Midbrain (tissue), 1 donor: ENCODE measurements at regions not wholly inside any gene's neighbourhood (a gene's known extent, or its start where the extent isn't known, plus 50 kb on each side); places are given as distances from the start of the nearest gene placed in this dataset.
"Not testable (repeated sequence)": the region's sequence is repeated elsewhere in the genome, so short reads cannot be mapped to it uniquely, and the experiment has no call there.

Experiments
- DNase-seq: peaks from one replicate; lab custom pipeline; 2025; lab: John Stamatoyannopoulos, UW

DNA sequence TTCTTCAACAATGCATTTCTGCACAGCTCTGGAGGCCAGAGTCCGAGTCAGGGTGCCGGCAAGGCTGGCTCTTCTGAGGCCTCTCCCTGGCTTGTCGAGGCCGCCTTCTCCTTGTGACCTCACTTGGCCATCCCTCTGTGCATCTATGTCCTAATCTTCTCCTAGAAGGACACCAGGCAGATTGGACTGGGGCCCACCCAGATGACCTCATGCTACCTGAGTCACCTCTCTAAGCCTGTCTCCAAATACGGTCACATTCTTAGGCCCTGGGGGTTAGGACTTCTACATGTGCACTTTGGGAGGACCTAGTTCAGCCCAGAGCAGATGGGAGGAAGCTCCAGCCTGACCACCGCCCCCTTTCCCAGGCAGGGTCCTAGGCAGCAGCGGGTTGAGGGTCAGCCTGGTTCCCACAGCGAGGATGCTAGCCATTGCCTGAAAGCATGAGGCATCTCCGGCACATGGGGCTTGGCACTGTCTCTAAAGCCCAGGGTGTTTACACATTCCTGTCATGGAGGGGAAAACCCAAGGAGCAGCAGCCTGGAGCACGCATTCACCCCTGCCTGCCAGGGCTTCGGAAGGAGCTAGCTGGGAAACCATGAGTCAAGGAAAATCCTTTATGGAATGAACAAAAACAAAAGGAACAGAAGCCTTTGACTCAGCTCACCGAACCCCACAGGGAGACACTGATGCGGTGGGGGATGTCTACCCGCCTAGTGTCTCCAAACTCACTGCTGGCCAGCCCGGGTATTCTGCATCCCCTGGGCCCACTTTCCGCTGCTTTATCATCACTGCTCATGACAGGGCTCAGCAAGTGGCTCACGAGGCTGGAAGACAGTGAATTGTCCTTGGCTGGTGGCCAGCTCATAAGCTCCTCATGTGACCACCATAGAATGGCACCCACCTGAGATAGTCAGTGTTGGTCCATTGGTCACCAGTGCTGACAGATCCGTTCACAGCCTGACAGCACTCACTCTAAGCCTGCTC, 140.2 kb upstream of the ZNF469 start:
- not testable (repeated sequence) for DNase-seq

DNA sequence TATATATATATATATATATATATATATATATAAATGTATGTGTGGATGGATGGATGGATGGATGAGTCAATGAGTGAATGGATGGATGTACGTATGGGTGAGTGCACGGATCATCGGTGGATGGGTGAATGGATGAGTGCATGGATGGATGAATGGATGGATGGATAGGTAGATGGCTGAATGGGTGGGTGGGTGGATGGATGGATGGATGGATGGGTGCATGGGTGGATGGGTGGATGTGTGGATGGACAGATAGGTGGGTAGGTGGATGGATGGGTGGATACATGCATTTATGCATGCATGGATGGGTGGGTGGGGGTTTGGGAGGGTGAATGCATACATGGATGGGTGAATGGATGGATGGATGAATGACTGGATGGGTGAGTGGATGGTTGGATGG, 138.8 kb upstream of the ZNF469 start:
- DNase-seq, result not testable (repeated sequence)

DNA sequence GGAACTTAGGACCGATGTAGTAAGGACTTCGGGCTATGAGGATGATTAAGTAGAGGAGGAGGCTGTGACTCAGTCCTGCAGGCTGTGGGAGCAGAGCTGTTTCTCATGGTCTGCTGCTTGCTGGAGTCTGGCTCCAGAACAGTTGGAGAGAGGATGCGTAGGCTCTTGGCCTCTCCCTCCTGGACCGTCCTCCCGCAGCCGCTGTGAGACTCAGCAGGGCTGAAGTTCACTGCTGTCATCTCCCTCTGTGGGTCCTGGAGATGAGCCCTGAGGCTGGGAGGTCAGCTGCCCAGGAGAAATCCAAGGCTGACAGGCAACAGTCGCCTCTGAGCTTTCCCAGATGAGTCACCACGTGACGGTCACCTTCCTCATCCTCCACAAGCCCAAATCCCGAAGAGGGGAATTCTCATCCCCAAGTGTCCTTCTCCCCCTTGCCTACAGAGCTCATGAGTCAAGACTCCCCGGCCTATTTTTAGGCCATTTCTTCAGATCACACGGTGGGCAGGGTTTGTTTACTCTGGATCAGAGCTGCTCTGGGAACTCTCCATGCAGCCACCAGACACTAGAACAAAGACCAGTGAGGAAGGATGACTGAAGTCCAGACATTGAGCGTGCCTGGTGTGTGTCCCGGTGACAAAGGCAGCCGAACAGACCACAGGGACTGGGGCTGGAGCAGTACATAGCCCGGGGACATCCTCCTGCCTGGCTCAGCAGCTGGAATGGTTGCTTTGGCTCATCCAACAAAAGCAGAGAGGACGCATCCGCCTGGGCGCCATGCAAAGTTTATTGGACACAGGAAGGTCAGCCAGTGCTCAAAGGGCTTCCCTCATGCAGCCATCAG, 137.3 kb upstream of the ZNF469 start:
- not testable (repeated sequence) for DNase-seq

DNA sequence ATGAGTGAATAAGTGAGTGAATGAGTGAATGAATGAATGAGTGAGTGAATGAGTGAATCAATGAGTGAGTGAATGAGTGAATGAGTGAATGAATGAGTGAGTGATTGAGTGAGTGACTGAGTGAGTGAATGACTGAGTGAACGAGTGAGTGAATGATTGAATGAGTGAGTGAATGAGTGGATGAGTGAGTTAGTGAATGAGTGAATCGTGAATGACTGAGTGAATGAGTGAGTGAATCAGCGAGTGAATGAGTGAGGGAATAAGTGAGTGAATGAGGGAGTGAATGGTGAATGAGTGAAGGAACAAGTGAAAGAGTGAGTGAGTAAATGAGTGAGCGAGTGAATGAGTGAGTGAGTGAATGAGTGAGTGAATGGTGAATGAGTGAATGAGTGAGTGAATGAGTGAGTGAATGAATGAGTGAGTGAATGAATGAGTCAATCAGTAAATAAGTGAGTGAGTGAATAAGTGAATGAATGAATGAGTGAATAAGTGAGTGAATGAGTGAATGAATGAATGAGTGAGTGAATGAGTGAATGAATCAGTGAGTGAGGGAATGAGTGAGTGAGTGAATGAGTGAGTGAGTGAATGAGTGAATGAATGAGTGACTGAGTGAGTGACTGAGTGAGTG, 135.7 kb upstream of the ZNF469 start:
- not testable (repeated sequence) for DNase-seq

DNA sequence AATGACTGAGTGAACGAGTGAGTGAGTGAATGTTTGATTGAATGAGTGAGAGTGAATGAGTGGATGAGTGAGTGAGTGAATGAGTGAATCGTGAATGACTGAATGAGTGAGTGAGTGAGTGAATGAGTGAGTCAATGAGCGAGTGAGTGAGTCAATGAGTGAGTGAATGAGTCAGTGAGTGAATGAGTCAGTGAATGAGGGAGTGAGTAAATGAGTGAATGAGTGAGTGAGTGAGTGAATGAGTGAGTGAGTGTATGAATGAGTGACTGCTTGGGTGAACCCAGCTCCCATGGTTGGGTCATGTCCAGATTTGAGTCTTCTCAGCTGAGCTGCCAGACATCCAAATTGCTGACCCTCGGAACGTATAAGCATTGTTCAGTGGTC, 135.2 kb upstream of the ZNF469 start:
- not testable (repeated sequence) for DNase-seq

DNA sequence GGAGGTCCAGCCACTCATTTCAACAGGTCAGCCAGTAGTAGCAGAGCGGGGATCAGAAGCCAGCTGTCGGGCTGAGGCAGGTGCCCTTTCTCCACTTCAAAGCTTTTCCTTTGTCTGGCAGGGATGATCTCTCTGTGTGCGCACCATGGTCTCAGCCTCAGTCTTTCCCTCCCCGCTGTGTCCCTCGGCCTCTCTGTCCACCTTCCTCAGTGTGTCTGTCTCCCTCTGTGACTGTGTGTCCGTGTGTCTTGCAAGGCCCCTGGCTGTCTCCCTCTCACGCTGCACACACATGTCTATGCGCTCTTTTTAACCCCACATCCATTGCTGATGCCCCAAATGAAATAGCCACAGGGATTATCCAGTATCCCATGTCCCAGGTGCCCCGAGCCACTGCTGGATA, 134.0 kb upstream of the ZNF469 start:
- DNase-seq, result not testable (repeated sequence)

DNA sequence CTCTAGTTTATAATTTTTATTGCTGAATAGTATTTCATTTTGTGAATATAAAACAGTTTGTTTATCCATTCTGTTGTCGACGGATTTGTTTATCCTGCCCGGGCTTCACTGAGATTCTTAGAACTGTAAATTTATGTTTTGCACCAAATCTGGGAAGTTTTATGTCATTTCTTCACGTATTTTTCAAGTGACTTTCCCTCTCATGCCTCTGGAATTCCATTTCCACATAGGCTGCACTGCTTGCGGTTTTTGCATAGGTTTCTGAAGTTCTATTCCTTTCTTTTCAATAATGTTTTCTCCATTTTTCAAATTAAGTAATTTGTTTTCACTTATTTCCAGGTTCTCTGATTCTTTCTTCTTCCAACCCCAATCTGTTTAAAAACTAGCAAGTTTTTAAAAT, 132.4 kb upstream of the ZNF469 start:
- not testable (repeated sequence) for DNase-seq

DNA sequence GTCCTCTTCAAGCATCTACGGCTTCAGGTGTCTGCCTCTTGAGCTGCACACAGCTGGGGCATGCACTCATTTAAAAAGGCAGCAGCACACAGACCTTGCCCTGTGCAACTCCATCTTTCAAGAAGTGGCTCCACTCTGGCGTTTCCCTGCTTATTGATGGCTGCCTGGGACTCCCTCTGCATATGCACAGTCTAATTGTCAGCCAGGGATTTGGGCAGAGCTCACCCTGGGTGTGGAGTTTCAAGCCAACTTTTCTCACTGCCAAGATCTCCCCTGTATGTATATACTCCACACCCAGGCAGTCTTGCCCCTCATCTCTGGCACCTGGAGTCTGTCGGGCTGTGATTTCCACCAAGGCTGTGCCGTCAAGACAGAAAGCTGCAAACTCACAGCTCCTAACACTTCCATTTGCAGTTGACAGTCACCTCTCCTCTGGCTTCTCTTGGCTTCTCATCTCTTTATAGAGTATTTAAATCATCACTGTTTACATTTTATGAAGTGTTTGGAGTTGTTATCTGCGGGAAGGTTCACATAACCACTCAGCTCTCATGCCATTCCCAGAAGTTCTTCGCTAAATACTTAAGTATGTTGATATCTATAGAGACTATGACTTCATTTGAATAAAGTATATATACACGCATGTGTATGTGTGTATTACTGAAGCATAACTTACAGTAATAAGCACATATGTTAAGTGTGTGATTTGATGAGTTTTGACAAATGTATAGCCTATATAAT, 130.5 kb upstream of the ZNF469 start:
- not testable (repeated sequence) for DNase-seq

DNA sequence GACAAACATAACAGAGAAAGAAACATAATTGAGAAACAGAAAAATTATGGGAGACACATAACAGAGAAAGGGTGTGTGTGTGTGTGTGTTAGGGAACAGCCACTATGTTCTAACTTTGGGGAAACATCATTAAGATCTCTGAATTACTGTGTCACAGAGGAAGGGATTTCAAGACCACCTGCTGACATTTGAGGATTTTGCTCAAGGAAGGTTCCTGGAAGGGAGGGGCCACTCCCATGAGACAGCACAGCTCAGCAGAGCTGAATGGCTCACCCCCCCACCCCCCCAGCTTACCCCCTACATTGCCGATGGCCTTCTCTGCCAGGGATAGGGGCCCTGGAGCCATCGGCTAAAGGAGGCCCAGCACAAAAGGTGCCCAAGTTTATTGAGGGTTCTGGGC, 124.6 kb upstream of the ZNF469 start:
- DNase-seq, result not testable (repeated sequence)

DNA sequence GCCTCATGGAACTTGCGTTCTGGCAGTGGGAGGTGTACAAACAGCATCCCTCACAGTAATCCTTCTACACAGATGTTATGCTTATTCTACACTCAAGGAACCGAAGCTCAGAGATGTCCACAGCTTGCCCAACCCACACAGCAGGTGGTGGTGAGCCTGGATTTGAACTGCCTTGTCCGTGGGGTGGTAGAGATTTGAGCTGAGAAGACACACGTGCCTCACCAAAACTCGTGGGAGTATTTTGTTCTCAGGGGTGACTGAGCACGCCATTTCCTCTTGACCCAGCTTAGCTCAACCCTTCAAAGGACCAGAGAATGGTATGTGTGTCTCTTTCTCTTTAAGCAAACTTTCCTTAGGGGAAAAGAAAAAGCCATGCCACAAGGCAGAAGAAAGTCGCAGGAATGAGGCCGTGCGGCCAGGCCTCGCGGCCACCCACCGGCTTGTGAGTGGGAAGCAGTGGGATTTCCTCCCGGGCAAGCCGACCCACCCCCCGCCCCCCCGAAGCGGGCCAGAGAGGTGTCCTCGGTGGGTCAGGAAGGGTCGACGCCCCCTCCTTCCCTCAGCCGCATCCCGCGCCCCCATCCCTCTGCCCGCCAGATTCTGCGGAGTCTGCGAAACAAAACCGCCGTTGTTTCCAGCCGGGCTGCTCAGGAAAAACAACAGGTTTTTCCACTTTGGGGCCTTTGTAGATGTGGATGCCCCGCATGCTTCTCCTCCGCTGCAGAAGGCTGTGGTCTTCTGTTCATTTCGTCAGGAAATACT, 123.8 kb upstream of the ZNF469 start:
- peak; percentile 3 for DNase-seq

DNA sequence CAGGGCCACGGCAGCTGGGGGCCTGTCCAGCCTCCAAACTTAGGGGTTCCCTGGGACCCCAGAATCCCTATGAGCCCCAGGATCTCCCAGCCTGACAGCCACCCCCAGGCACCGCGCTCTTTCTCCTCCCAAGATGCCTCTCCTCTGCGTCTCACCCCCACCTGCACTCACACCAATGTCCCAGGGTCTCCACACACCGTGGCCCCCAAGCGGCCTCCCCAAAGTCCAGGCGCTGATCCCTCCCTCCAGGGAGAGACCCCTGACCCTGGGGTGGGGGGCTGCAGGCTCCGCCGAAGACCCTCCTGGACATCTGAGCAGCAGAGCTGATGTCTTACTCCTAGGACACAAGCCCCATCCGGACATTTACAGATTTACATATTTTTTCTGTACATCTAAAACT, 123.2 kb upstream of the ZNF469 start:
- not testable (repeated sequence) for DNase-seq

DNA sequence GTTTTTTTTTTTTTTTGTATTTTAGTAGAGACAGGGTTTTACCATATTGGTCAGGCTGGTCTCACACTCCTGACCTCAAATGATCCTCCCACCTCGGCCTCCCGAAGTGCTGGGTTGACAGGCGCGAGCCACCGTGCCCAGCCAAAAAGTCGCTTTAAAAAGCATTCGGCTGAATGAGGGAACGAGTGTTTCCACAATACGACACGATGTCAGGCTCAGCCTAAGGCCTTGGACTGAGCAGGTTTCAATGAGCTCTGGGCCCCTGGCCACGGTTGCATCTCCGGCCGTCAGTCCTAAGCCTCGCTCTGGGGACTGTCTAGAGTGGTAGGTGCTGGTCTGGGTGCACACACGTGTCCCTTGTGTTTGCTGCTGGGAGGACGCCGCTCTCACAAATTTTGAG, 122.6 kb upstream of the ZNF469 start:
- DNase-seq, result not testable (repeated sequence)

DNA sequence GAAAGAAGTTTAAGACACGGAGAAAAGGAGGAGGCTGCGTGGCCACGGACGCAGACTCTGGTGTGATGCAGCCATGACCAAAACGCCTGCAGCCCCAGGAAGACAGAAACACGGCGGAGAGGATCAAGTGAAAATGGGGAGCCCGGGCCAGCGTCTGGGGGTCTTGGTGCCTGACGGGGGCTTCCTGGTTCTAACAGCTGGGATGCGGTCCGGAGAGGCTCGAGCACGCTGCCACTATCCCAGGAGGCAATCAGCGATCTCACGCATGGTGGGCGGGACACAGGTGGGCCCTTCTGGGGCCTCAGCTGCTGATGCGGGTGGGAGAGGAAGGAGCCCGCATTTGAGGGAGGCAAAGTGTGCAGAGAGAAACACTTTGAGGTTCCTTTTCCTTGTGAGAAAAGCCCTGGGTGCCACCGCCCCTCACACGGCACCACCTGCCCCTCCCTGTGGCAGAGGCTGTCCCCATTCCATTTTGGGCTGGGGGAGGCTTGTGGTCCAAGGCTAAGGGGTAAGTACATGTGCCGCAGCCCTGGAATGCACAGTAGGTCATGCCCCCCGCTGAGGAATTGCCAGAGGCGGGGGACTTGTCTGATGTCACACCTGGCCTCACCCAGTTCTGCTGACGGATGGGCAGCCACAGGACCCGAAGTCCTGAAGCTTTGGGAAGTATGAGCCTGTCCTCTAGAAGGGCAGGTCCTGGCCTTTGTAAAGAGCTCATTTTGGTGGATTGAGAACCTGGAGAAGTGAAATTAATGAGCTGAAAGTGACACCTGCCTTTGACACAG, 121.7 kb upstream of the ZNF469 start:
- not testable (repeated sequence) for DNase-seq

DNA sequence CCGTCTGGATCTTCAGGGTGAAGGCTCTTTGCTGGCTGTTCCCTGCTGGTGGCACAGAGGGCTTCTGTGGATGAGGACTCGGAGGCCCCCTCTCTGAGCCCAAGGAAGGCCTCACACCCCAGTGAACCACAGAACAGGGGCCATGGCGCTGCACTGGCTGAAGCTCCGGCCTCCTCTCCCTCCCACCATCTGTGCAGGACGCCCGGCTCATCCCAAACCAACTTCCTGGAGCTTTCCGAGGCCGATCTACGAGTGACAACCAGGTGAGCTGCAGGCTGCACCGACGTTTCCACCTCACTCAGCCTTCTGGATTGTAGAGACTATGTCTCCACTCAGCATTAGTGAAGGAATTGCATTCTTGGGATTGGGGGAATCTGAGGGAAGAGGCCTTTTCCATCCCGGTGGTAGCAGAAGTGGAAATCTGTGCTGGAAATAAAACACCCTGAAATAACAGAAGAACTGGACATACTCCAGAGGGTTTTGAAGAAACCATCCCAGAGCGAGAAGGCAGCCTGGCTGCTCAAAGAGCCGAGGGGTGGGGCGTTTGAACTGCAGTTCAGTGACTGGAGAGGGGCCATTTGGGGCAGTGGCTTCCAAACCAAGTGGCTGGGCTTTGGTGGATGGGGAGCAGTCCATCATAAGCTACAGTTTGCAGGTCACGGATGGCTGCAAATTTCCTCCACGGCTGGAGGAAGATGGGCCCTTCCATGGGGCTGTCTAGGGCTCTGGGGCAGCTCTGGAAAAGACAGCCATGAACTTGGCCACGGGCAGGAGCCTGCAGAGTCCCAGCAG, 120.7 kb upstream of the ZNF469 start:
- DNase-seq, result not testable (repeated sequence)

DNA sequence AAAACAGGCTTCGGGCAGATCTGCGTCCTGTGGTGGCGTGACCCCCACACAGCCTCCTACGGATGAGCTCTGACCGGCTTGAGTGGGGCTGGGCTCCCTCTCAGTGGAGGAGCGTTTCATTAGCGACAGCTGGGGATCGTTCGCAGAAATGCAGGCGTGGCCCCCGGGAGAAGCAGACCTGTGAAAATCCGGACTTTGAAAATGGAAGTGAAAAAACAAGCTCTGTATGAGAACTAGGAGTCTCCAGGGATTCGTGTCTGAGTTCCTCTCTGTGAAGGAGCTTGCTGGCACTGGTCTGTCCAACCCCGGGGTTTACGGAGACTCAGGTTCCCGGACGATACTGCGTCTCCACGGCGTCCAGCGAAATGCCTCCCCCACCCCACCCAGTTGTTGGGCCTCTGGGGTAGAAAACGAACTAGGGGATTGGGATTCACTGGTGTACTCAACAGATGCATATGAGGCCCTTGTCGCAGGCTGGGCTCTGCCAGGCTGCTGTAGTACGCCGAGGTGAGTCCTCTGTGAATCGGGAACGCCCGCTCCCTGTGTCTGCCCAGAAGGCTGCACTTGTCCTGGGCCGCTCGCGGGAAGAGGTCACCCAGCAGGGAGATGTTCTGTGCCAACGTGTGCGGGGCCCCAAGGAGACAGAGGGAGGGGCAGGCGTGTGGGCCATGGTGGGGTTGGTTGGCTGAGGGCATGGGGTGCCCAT, 119.7 kb upstream of the ZNF469 start:
- DNase-seq, result not testable (repeated sequence)

DNA sequence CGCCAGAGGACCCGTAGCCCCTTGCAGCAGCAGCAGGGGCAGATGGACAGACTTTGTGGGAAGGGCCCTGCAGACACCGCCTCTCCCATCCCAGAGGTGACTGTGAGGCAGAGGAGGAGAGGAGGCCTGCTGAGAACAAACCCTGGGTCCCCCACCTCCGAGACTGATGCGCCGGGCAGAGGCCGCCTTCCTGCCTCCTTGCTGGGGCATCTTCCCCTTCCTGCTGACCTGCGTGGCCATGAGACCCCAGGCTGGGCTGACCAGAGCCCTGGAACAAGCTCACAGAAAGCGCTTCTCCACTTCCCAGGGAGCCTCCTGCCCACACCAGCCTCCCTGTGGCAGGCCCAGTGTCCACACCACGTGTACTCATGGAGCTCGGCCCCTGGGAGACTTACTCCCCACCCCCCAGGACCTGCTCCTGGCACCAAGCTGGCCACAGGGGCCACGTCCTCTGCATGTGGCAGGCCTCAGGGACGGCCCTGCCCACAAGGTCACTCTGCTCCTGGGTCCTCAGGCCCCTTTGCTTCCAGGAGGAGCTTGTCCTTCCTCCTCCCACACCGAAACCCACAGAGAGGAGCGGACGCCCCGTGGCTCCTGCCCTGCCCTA, 119.0 kb upstream of the ZNF469 start:
- not testable (repeated sequence) for DNase-seq

DNA sequence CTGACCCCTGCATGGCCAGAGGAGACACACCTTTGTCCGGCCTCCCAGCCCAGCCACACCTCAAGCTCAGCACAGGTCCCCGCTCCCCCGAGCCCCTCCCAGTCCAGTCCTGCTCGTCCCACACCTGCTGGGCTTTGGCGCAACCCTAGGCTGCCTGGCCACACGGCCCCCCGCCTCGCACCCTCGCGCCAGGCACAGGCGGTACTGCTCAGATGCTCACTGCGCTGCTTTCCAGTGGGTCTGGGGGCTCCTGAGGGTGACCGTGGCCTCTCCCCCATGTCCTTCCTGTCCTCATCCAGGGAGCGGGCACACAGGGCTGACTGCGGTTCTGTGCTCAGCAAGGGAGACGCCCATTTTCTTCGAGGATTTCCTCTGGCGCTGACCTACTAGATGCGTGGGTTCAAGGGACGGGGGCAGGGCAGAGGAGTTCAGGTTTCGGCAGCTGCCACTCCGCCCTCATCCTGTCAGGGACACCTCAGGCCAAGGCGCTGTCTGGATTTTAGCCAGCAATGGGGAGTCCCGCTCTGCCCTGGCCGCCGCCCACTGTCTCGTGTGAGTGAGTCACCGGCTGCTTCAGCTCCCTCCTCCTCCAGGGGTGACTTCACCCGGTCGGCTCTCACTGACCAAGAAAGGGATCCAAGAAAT, 118.0 kb upstream of the ZNF469 start:
- peak; percentile 11 for DNase-seq
